Neural cell (in vitro differentiated cells): ENCODE measurements at regions not wholly inside any gene's neighbourhood (a gene's known extent, or its start where the extent isn't known, plus 50 kb on each side); places are given as distances from the start of the nearest gene placed in this dataset.

Experiments
- H2AFZ ChIP-seq: fragments of 200-600, 300-800 bp; sonication (generic), shearing (Covaris generic); 2 replicates; pipeline ENCODE4 v1.6.0; 2014; ENCODE audit warnings: low read depth, mild to moderate bottlenecking, antibody characterized with exemption, low read length, moderate library complexity
- H3F3A ChIP-seq: fragments of 200-600 bp; shearing (Covaris generic); 2 replicates; pipeline ENCODE4 v1.6.1; 2016; ENCODE audit warnings: mild to moderate bottlenecking, moderate library complexity, mixed read lengths, antibody characterized with exemption, low read length; ENCODE audit not compliant: insufficient read depth, poor library complexity, severe bottlenecking
- H3K27ac ChIP-seq: fragments of 200-600, 300-800 bp; sonication (generic), shearing (Covaris generic); 2 replicates; pipeline ENCODE4 v1.5.1; 2014; ENCODE audit warnings: mild to moderate bottlenecking, low read length, moderate library complexity
- H3K27me3 ChIP-seq: fragments of 300-800, 200-600 bp; sonication (generic), shearing (Covaris generic); 2 replicates; pipeline ENCODE4 v1.6.0; 2014; ENCODE audit warnings: mild to moderate bottlenecking, low read depth, low read length, moderate library complexity; ENCODE audit not compliant: insufficient read depth
- H3K36me3 ChIP-seq: fragments of 300-800, 200-600 bp; sonication (generic), shearing (Covaris generic); 2 replicates; pipeline ENCODE4 v1.5.1; 2014; ENCODE audit warnings: mild to moderate bottlenecking, antibody characterized with exemption, low read length, moderate library complexity; ENCODE audit not compliant: insufficient read depth
- H3K4me2 ChIP-seq: fragments of 300-800, 200-600 bp; sonication (generic), shearing (Covaris generic); 2 replicates; pipeline ENCODE4 v1.6.0; 2014; ENCODE audit warnings: mild to moderate bottlenecking, low read length
- H3K4me3 ChIP-seq: fragments of 300-800, 200-600 bp; sonication (generic), shearing (Covaris generic); 2 replicates; pipeline ENCODE4 v1.5.1; 2014; ENCODE audit warnings: mild to moderate bottlenecking, low read length, moderate library complexity
- H3K79me2 ChIP-seq: fragments of 200-600 bp; shearing (Covaris generic); replicated peaks from 2 replicates; pipeline ENCODE4 v1.6.0; 2014; ENCODE audit warnings: mild to moderate bottlenecking, low read length, moderate library complexity; ENCODE audit not compliant: insufficient read depth
- H3K9ac ChIP-seq: fragments of 300-800, 200-600 bp; sonication (generic), shearing (Covaris generic); 2 replicates; pipeline ENCODE4 v1.6.1; 2016; ENCODE audit warnings: mild to moderate bottlenecking, low read length, mixed read lengths
- H3K9me2 ChIP-seq: fragments of 200-600 bp; shearing (Covaris generic); 2 replicates; pipeline ENCODE4 v1.6.1; 2016; ENCODE audit warnings: mild to moderate bottlenecking, low read length, mixed read lengths; ENCODE audit not compliant: insufficient read depth
- H3K9me3 ChIP-seq: fragments of 200-600, 300-800 bp; sonication (generic), shearing (Covaris generic); 2 replicates; pipeline ENCODE4 v1.6.1; 2016; ENCODE audit warnings: mild to moderate bottlenecking, mixed run types, low read length, moderate library complexity, mixed read lengths
- H4K20me1 ChIP-seq: fragments of 200-600 bp; shearing (Covaris generic); 2 replicates; pipeline ENCODE4 v1.6.1; 2016; ENCODE audit warnings: mild to moderate bottlenecking, mixed run types; ENCODE audit not compliant: insufficient read depth
- CTCF ChIP-seq: fragments of 450-650 bp; IDR thresholded peaks from 2 replicates; pipeline ENCODE4 v1.5.1; 2014; ENCODE audit warnings: antibody characterized with exemption, mild to moderate bottlenecking, moderate library complexity; ENCODE audit not compliant: poor library complexity, severe bottlenecking
- EP300 ChIP-seq: fragments of 450-650 bp; conservative IDR thresholded peaks from 2 replicates; pipeline ENCODE4 v1.6.1; 2014; ENCODE audit warnings: antibody characterized with exemption, mild to moderate bottlenecking, moderate library complexity; ENCODE audit not compliant: poor library complexity, severe bottlenecking
- EZH2 ChIP-seq: fragments of 200-600, 300-800 bp; shearing (Covaris generic), sonication (generic); IDR thresholded peaks from 2 replicates; pipeline ENCODE4 v1.6.1; 2014; ENCODE audit warnings: antibody characterized with exemption, low read length, borderline replicate concordance, mild to moderate bottlenecking; ENCODE audit not compliant: insufficient read depth, poor library complexity, severe bottlenecking
- MXI1 ChIP-seq: fragments of 450-650 bp; conservative IDR thresholded peaks from 2 replicates; pipeline ENCODE4 v1.6.1; 2014; ENCODE audit warnings: antibody characterized with exemption, mild to moderate bottlenecking; ENCODE audit not compliant: poor library complexity, severe bottlenecking
- POLR2AphosphoS5 ChIP-seq: IDR thresholded peaks from 2 replicates; pipeline ENCODE4 v1.6.1; 2012
- RAD21 ChIP-seq: fragments of 450-650 bp; conservative IDR thresholded peaks from 2 replicates; pipeline ENCODE4 v1.6.1; 2014; ENCODE audit warnings: antibody characterized with exemption, mild to moderate bottlenecking, moderate library complexity
- REST ChIP-seq: IDR thresholded peaks from 2 replicates; pipeline ENCODE4 v1.6.1; 2012; ENCODE audit warnings: borderline replicate concordance
- SMC3 ChIP-seq: fragments of 450-650 bp; conservative IDR thresholded peaks from 2 replicates; pipeline ENCODE4 v1.6.1; 2014; ENCODE audit warnings: antibody characterized with exemption, mild to moderate bottlenecking, moderate library complexity; ENCODE audit not compliant: poor library complexity
- TAF1 ChIP-seq: IDR thresholded peaks from 2 replicates; pipeline ENCODE4 v1.6.1; 2012; ENCODE audit warnings: low read depth

- TF ChIP-seq POLR2AphosphoS5, result no peak
- no peak for TF ChIP-seq EZH2
- no peak for TF ChIP-seq TAF1
- no peak for TF ChIP-seq SMC3
- no peak for TF ChIP-seq MXI1
- Histone ChIP-seq H3K4me3 (no peak overlapping the region), H3K27me3 (no peaks in the 10 kb centered on the region), H4K20me1 (no peaks in the 10 kb centered on the region), H3K9me2 (no peaks in the 10 kb centered on the region), H3K9me3 (no peaks in the 10 kb centered on the region), H3K27ac (no peak overlapping the region), H3K79me2 (no peaks in the 10 kb centered on the region), H3F3A (no peaks in the 10 kb centered on the region), H3K4me2 (no peak overlapping the region), H3K36me3 (no peaks in the 10 kb centered on the region), H2AFZ (no peak overlapping the region), H3K9ac (no peak overlapping the region)
Observed at GRCh38 chr9:115403753-115404152, 285.8 kb upstream of the TNC start.

GRCh38 chr9:115404311-115404710 lies 286.4 kb upstream of the TNC start:
- H3K9me3 ChIP-seq, result no peaks in the 10 kb centered on the region
- no peak overlapping the region for H3K4me3 ChIP-seq
- no peaks in the 10 kb centered on the region for H3K27me3 ChIP-seq
- no peaks in the 10 kb centered on the region for H3F3A ChIP-seq
- H4K20me1 ChIP-seq, result no peaks in the 10 kb centered on the region
- TF ChIP-seq EP300, result no peak
- no peak for TF ChIP-seq SMC3
- TF ChIP-seq POLR2AphosphoS5, result no peak
- TF ChIP-seq TAF1, result no peak
- TF ChIP-seq RAD21, result no peak
- no peak for TF ChIP-seq REST
- no peak for TF ChIP-seq CTCF
- no peak for TF ChIP-seq EZH2
- TF ChIP-seq MXI1, result no peak
- no peak overlapping the region for H2AFZ ChIP-seq
- no peak overlapping the region for H3K27ac ChIP-seq
- H3K9me2 ChIP-seq, result no peaks in the 10 kb centered on the region
- no peaks in the 10 kb centered on the region for H3K79me2 ChIP-seq
- H3K9ac ChIP-seq, result no peak overlapping the region
- H3K4me2 ChIP-seq, result no peak overlapping the region
- H3K36me3 ChIP-seq, result no peaks in the 10 kb centered on the region
